HG03439 (cell line): ENCODE measurements at regions not wholly inside any gene's neighbourhood (a gene's known extent, or its start where the extent isn't known, plus 50 kb on each side); places are given as distances from the start of the nearest gene placed in this dataset.
"Not testable (repeated sequence)": the region's sequence is repeated elsewhere in the genome, so short reads cannot be mapped to it uniquely, and the experiment has no call there.

ENCODE experiments used
- ATAC-seq: cut with Tn5 transposase; IDR thresholded peaks from one replicate; pipeline ENCODE4 v1.9.1; 2021; ENCODE audit warnings: mild to moderate bottlenecking, moderate library complexity; ENCODE audit not compliant: unreplicated experiment

- ATAC-seq, result no peak
These were observed 466.1 kb upstream of the GRID2 start for GRCh38 chr4:91837608-91838029.

GRCh38 chr4:91838181-91838861 is 465.4 kb upstream of the GRID2 start:
- no peak for ATAC-seq

- ATAC-seq, result no peak
These were observed 463.4 kb upstream of the GRID2 start for GRCh38 chr4:91840359-91840758.

GRCh38 chr4:91846233-91846632 is 457.5 kb upstream of the GRID2 start:
- no peak for ATAC-seq

GRCh38 chr4:91851456-91851855 is 452.3 kb upstream of the GRID2 start:
- no peak for ATAC-seq

- no peak for ATAC-seq
These were observed 415.8 kb upstream of the GRID2 start for GRCh38 chr4:91887926-91888325.

GRCh38 chr4:91891217-91891616 is 412.5 kb upstream of the GRID2 start:
- not testable (repeated sequence) for ATAC-seq

- ATAC-seq, result no peak
These were observed 409.8 kb upstream of the GRID2 start for GRCh38 chr4:91894006-91894405.

GRCh38 chr4:91904556-91904955 is 399.2 kb upstream of the GRID2 start:
- no peak for ATAC-seq

- no peak for ATAC-seq
These were observed 393.8 kb upstream of the GRID2 start for GRCh38 chr4:91909963-91910362.

- no peak for ATAC-seq
These were observed 389.5 kb upstream of the GRID2 start for GRCh38 chr4:91914176-91914804.

GRCh38 chr4:91916219-91916618 is 387.5 kb upstream of the GRID2 start:
- ATAC-seq, result no peak

GRCh38 chr4:91924625-91925024 is 379.1 kb upstream of the GRID2 start:
- no peak for ATAC-seq

- ATAC-seq, result no peak
These were observed 368.5 kb upstream of the GRID2 start for GRCh38 chr4:91935217-91935616.

GRCh38 chr4:91936311-91936710 is 367.5 kb upstream of the GRID2 start:
- ATAC-seq, result no peak

GRCh38 chr4:91957963-91958362 is 345.8 kb upstream of the GRID2 start:
- no peak for ATAC-seq

GRCh38 chr4:91958596-91958995 is 345.2 kb upstream of the GRID2 start:
- no peak for ATAC-seq

GRCh38 chr4:91961504-91961903 is 342.3 kb upstream of the GRID2 start:
- ATAC-seq, result no peak

- ATAC-seq, result no peak
These were observed 340.3 kb upstream of the GRID2 start for GRCh38 chr4:91963486-91963885.

GRCh38 chr4:91965166-91965565 is 338.6 kb upstream of the GRID2 start:
- ATAC-seq, result no peak

GRCh38 chr4:91973479-91974153 is 330.1 kb upstream of the GRID2 start:
- no peak for ATAC-seq

GRCh38 chr4:91984466-91984865 is 319.3 kb upstream of the GRID2 start:
- no peak for ATAC-seq
